Smooth muscle cell of the brain vasculature (primary cell): ENCODE measurements at regions not wholly inside any gene's neighbourhood (a gene's known extent, or its start where the extent isn't known, plus 50 kb on each side); places are given as distances from the start of the nearest gene placed in this dataset.
"Not testable (repeated sequence)": the region's sequence is repeated elsewhere in the genome, so short reads cannot be mapped to it uniquely, and the experiment has no call there.

Experiments used
- DNase-seq: peaks from one replicate; pipeline ENCODE4 v3.0.0-alpha.2; 2012; ENCODE audit warnings: low read depth, low spot score

DNA sequence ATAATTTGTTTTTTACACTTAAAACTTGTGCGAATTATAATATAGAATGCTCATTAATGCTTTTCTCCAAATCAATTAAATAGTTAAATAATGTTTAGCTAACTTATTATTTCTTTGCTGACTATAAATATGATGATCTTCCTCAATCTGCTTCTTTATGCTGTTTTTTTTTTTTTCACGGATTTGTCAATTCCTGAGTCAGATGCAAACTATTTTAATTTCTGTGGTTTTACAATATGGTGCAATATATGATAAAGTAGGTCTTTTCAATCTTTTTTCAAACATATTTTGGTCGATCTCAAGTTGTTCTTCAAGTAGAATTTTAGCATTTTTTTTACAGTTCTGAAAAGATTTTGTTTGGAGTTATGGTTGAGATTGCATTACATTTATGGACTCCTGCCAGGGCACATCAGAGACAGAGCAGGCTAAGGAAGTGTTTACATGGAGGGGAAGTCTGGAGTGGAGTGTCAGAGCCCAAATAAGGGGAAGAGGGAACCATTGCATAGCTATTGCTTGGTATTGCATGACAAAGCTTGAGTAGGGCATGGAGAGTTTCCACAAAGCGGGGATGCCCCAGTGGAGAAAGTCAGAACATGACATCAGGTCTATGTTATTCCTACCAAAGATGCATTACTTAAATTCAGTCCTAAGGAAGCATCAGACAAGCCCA, 204.4 kb downstream of the OTUD1 start:
- DNase-seq: no peak

DNA sequence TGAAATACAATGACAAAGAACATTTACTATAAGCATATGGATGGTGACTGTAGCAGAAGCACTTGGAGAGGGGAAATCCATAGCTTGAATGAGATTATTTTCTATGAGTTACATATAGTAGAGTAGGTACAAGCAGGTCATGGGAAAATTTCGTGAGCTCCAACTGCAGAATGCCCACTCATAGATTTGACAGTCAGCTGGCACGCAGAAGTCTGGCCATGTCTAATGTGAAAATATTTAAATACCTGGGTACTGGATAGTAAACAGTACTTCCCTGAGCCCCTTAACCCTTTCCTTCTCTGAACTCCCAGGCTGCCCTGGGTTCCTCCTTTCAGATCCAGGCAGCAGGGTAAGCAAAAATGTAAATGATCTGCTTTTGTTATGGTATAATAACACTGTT, 209.7 kb downstream of the OTUD1 start:
- DNase-seq: no peak

DNA sequence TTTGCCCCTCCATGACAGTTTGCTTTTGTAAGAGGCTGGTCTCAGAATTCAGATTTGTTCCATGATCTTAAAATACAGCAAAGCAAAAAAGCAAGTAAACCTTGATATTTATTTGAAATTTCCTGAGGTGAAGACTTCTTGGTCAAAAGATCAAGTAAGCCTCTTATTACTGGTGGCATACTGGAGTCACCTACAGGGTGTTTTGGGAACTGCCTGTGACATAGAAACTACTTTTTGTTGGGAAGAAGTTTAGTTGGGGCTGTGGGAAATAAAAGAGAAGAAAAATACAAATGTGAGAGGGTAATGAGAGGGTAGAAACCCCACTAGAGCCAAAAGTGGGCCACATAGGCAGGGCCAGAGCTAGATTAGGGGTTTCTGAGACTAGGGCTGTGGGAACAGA, 217.9 kb downstream of the OTUD1 start:
- no peak for DNase-seq

DNA sequence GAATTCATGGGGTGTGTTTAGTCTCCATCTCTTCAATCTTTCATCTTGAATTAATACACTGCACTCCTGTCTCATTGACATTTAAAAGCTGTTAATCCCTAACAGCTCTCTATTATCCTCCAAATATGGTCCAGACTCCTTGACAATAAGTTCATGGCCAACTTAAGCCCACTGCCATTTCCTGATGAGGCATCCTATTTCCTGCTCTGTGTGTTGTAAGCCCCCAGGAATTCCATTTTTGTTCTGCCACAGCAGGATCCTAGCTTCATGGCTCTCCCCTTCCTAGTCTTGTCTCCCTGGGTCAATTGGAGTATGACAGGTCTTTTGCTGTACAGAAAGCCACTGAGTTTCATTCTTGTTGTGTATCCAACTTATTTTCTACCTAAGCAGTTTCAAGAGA, 218.8 kb downstream of the OTUD1 start:
- no peak for DNase-seq

DNA sequence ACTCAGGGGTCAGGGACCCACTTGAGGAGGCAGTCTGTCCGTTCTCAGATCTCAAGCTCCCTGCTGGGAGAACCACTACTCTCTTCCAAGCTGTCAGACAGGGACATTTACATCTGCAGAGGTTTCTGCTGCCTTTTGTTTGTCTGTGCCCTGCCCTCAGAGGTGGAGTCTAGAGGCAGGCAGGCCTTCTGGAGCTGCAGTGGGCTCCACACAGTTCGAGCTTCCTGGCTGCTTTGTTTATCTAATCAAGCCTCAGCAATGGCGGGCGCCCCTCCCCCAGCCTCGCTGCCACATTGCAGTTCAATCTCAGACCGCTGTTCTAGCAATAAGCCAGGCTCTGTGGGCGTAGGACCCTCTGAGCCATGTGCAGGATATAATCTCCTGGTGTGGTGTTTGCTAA, 233.0 kb downstream of the OTUD1 start:
- not testable (repeated sequence) for DNase-seq

DNA sequence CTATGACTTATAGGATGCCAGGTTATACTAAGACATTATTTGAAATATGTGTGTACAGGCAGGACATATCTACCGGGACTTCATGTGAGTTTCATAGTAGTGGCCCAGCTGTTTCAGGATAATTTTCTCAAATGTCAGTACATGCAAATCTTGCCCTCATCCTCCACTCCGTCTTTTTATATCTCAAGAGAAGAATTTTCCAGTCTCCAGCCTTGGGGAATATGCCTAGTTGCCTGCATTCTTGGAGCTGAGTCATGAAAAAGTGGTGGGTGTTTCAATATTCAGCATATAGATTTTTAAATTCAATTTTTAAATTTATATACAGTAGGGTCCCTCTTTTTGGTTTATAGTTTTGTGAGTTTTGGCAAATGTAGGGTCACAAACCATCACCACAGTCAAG, 236.7 kb downstream of the OTUD1 start:
- no peak for DNase-seq

DNA sequence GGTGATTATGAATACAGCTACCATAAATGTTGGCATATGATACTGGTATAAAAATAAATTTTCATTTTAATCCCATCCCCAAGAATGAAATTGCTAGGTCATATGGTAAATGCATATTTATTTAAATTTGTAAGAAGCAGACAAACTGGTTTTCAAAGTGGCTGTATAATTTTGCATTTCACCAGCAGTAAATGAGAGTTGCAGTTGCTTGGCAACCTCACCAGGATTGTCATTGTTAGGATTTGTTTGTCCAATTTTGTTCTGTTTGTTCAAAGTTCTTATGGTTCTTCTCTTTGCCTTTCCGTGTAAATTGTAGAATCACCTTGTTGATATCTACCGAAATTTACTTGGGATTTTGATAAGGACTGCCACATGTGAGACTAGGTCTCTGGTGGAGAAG, 237.4 kb downstream of the OTUD1 start:
- DNase-seq: no peak

DNA sequence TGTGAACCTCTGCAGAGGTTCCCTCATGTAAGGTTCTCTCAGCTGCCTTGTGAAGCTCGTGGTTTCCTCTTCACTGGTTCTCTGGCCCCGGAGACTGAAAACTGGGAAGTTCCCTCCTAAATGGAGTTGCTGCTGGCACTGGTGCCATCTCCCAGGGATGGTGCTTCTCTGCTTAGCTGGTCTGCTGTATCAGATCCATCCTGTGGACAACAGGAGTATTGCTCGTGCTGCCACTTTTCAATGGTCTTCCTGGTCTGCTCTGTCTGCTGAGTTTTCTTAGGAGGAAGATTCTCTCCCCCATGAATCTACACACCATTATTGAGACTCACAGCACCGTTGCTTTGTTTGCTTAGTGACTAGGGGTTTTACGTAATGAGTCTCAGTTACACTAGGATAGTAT, 247.8 kb downstream of the OTUD1 start:
- no peak for DNase-seq

DNA sequence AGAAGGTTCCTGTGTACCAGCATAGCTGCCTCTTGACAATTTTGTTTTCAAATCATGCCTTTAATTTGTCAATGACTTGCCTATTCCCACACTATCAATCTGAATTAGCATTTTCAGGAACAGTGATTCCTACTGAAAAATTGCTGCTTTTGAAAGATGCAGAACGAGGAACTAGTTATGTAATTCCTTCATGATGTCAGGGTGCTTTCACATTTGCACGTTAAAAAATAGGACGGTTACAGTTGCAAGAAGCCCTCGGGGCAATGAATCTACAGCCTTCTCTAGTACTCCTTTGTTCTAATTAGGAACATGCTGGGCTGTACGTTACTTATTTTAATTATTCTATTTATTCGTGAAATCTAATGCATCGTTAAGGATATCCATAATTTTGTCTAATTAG, 253.9 kb downstream of the OTUD1 start:
- DNase-seq: no peak

DNA sequence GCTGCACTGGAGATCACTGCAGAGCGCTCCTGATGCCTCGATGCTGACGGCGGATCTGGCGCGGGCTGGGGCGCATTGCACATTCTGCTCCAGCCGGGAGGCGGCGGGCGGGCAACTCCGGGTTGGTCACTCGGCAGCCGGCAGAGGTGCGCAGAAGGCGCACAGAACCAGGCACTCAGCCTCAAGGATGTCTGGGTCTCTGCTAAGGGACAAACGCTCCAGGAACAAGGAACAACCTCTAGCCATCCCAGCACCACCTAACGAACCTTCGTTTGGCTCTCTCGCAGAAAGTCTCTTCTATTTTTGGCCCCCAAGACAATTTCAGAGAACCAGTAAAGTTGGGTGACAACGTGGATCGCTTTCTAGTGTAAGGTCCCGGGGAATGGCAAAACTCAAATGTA, 254.6 kb downstream of the OTUD1 start:
- no peak for DNase-seq

DNA sequence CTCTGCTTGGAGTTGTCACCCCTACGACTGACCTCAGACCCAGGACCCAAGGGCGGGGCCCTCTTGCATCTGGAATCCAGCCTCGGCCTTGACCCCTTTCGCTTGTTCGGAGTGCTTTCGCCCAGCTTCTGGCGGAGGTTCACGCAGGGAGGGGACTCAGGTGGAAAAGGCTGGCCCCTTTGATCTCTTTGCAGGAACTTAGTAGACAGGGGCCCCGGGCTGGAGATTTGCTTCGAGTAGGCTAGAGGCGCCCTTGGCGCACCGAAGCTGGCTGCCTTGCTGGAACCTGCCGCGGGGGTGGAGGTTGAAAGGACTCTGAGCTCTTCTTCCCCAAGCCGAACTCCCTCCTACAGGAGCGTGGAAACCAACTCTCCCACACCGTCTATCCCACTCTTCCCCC, 255.1 kb downstream of the OTUD1 start:
- DNase-seq: no peak

DNA sequence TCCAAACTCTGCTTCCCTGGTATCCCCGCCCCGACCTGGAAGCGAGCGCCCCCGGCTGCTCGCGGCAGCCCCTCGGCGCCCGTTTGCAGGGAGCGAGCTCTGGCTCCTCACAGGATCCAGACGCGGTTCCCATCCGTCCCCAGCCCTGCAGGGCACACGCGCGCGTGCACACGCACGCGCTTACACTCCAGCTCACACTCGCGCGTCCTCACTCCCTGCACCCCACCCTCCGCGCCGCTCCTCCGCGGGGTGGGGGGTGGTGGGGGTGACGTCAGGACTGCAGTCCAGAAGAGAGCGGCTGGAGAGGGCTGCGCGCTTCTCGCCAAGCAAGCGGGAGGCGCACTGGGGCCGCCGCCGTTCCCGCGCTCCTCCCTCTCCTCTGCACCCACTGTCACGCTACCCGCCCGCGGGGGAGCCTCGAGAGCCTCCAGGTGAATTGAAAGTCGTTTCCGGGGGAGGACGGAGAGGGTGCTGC, 255.6 kb downstream of the OTUD1 start:
- DNase-seq: no peak

DNA sequence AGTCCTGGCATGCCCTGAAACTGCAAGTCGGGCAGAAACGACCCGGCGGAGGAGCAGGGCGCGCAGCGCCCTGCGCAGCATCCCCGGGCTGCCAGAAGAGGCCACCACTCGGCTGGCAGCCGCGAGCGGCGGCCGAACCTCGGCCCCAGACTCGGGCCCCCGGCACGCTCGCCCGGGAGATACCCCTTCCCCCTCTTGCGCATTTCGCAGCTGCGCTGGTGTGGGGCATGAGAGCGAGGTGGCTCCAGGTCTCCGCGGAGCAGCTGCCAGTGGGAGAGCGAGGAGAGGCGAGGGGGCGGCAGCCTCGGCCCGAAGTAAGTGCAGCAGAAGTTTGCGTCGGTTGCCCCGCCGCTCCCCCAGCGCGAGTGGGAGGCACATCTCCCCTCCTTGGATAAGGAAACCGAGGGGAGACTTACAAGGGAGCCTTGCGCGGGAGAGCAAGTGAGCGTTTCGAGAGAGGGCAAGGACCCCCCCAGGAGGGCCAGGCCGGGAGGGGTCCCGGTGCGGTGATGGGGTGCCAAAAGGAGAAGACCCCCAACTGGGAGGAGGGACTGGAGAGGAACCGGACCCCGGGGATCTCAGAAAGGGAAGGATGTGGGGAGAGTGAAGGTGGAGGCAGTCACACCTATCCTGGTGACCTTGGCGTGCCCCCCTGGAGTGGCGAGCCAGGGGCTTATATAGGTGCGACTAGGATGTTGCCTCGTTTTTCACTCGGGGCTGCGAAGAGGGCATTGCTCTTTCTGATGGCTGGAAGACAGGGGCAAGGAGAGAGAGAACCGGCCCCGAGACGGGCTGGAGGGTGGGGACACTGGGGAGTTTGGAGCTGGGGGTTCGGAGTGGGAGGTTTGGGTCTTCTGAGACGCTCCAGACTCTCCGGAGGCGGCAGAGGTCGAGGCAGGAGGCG, 256.3 kb downstream of the OTUD1 start:
- no peak for DNase-seq

DNA sequence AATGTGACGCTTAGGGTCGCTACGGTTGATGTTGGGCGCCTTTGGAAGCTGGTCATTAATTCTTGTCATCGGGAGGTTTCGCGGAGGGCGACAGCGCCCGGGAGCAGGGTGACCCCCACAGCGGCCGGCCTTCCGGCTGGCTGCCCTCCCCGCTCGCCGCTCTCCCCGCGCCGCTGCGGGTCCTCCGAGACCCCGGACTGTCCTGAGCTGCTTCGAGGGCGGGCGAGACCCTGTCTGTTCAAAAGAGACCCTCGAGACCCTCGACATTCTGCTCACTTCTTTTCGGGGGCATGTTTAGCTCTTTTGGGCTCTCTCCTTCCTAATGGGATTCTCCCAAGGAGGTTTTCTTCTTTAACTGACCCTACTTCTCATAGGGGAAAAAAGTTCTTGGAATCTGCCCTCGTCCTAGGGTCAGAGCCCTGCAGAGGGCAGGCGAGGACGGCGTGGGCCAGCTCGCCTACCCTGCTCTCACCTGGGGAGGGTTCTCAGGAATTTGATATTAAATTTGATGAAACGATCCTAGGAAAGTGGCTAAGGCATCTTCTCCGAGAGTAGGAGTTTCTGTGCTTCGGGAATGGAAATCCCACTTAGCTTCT, 257.0 kb downstream of the OTUD1 start:
- DNase-seq: no peak

DNA sequence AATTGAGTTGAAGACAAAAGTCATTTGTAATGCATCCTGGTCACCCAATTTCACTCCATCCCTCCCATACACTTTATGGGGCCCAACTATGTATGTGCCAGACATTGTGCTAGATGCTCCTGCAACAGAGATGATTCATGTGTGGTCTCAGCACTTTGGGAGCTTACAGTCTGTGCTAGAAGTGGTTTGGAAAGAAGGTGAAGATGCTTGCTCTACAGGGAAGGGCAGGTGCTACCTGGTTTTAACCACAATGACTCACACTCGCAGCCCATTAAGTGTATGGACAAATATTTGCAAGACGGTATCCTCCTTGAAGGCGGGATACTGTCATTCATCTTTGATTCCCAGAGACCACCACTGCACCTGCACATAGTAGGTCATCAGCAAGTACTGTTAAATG, 257.6 kb downstream of the OTUD1 start:
- DNase-seq: no peak

DNA sequence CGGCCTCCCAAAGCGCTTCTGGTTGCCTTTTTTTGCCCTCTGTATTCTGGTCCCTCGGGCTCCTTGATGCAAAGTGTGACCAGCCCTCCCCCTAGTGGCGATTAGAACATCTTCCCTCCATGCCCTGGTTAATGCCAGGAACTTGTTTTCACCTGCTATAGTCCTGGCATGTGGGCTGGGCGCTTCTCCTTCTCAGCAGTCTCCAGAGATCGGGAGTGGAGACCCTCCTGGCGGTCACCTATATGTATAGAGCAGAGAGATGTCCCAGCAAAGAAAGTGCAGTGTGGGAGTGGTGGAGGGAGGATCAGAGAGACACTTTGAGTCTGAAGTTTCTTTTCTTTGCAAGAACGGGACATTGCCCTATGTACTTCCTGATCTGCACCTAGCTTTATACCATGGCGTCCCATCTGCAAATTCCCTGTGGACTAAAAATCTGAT, 264.1 kb downstream of the OTUD1 start:
- no peak for DNase-seq

DNA sequence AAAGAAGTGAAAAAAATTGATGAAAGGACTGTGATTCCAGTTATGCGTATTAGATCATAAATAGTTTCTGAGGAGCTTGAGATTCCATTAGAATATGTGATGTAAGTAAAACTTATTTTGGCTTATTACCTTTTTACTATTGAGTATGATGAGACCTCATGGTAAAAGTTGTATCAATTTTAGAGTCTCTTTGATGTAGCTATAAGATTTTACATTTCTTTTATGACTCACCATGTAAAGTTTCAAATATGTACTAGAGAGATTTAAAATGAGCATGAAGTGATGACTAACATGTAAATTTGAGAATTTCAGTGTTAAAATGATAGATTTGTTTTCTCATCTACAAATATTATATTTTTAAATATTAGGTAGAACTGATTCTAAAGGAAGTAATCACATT, 276.5 kb downstream of the OTUD1 start:
- DNase-seq: no peak

DNA sequence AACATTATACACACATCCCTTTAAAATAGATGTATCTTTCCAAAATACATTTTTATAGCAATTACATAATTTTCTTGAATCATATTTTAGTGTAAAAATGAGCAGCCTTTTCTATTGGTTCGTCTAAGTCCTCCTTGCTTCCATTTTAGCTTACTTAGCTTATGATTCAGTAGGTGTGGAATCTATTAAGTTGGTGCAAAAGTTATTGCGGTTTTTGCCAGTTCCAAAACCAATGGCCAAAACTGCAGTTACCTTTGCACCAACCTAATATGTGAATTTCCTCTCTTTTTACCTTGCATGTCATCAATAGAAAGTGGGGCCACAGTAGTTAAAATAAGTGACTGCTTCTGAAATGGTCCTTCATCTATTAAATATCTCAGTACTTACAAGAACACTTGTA, 279.0 kb downstream of the OTUD1 start:
- no peak for DNase-seq

DNA sequence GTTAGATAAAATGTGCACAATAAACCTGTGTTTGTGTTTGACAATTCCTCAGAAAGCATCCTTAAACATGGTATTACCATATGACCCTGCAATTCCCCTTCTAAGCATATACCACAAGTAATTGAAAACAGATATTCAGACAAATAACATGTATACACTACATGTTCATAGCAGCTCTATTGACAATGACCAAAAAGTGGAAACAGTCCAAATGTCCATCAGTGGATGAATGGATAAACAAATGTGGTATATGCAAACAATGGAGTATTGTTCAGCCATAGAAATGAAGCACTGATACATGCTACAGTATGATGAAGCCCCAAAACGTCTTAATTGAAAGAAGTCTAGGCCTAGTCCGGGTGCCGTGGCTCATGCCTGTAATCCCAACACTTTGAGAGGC, 280.1 kb downstream of the OTUD1 start:
- no peak for DNase-seq

DNA sequence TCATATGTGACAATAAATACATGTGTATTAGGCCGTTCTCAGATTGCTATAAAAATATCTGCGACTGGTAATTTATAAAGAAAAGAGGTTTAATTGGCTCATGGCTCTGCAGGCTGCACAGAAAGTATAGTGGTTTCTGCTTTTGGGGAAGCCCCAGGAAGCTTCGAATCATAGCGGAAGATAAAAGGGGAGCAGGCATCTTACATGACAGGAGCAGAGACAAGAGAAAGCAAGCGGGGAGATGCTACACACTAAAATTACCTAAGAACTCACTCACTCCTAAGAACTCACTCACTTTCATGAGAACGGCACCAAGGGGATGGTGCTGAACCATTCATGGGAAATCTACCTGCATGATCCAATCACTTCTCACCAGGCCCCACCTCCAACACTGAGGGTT, 284.9 kb downstream of the OTUD1 start:
- DNase-seq: no peak

DNA sequence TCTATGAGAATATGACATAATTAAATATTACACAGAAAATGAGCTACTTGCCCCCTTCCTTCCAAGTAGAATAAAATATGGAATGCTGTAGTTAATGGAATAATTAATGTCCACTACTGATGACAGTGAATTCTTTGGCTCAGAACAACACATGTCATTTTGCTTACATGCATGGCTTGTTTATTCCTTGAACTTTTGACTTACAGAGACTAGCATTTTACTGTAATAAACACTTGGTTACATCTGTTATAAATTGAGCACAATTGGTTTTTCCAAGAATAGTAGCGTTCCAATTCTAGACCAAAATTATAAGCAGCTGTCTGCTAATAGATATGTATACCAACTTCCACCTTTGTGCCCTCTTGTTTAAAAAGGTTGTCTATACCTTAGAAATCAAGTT, 286.7 kb downstream of the OTUD1 start:
- DNase-seq: no peak

DNA sequence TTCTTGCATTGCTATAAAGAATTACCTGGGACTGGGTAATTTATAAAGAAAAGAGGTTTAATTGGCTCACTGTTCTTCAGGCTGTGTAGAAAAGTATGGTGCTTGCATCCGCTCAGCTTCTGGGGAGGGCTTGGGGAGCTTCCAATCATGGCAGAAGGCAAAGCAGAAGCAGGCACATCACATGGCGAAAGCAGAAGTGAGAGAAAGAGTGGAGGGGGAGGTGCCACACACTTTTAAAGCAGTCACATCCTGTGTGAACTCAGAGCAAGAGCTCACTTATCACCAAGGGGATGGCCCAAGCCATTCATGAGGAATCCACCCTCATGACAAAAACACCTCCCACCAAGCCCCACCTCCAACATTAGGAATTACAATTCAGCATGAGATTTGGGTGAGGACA, 303.5 kb downstream of the OTUD1 start:
- no peak for DNase-seq

DNA sequence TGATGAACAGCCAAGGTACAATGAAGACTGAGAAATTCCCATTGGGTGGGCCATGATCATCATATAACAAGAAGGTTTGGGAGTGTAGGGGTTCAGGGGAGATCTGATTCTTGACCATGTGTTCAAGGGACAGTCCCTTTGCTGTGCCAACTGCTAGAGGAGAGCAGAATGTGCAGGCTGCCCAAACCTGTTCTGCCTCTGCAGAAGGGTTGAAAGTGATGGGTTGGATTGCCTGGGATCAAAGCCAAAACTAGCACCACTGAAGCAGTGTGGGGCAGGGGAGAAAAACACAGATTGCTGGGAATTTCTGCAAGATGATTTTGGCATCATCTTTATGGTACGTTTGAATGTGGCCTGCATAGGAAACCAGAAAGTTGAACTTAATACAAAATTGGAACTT, 303.9 kb downstream of the OTUD1 start:
- no peak for DNase-seq
